ENCODE measurements at regions not wholly inside any gene's neighbourhood (a gene's known extent, or its start where the extent isn't known, plus 50 kb on each side); places are given as distances from the start of the nearest gene placed in this dataset.
"Not testable (repeated sequence)": the region's sequence is repeated elsewhere in the genome, so short reads cannot be mapped to it uniquely, and the experiment has no call there.

- H2BK12ac ChIP-seq (ENCODE audit: low read length); H3K27ac ChIP-seq (ENCODE audit: low read depth, low read length); H3K18ac ChIP-seq (ENCODE audit: low read length); H3K14ac ChIP-seq (ENCODE audit: low read length); H4K12ac ChIP-seq (ENCODE audit: low read depth, low read length); H4K8ac ChIP-seq (ENCODE audit: low read depth, low read length); H3K4me3 ChIP-seq (ENCODE audit: low read depth, low read length); H3K36me3 ChIP-seq (ENCODE audit: control insufficient read depth in 1 of 2, insufficient read depth in 2 of 2, low read length in 2 of 2); H3K4me2 ChIP-seq (ENCODE audit: low read length); H3K79me1 ChIP-seq (ENCODE audit: low read length); H3K4ac ChIP-seq (ENCODE audit: low read depth, low read length); H2BK120ac ChIP-seq (ENCODE audit: insufficient read depth, low read length, poor library complexity); H3K4me1 ChIP-seq (ENCODE audit: control insufficient read depth in 1 of 2, insufficient read depth in 2 of 2, low read length in 2 of 2); H2AFZ ChIP-seq (ENCODE audit: insufficient read depth, low read length, poor library complexity); H2BK5ac ChIP-seq (ENCODE audit: low read depth, low read length, poor library complexity); DNase-seq; H4K91ac ChIP-seq (ENCODE audit: low read depth, low read length); H3K27me3 ChIP-seq (ENCODE audit: insufficient read depth, low read length); H3K9me3 ChIP-seq (ENCODE audit: insufficient read depth, low read depth, low read length); H3K9ac ChIP-seq (ENCODE audit: low read length); H3K79me2 ChIP-seq (ENCODE audit: control insufficient read depth, insufficient read depth, low read length, poor library complexity); H3K23ac ChIP-seq (ENCODE audit: low read length); H2AK5ac ChIP-seq (ENCODE audit: low read length): not testable (repeated sequence)
- WGBS (ENCODE audit: extremely low coverage, insufficient coverage, insufficient read length): no CpG with 5 or more reads among the region's 7 CpGs
Measured at GRCh38 chr4:130033657-130034056, 937.7 kb downstream of the C4orf33 start.

DNA sequence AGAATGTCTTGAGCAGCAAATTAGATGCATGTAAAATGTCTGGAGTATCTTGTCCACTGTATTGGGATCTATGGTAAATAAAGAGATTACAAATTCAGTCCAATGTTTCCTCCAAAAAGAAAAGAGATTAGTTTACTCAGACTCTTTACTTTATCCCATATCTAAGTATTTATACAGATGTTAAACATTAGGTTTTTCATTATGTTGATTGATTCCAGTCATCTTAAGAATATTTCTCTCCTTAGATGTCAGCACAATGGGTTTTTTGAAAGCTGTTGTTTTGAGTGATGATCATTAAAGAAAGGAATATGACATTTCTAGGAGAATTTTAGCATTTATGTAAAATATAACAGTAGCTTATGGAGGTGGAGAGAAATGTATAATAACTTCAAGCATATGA, 938.9 kb downstream of the C4orf33 start:
- Histone ChIP-seq H2AK5ac (ENCODE audit: low read length) (no peak overlapping the region), H2AFZ (ENCODE audit: insufficient read depth, low read length, poor library complexity) (no peak overlapping the region), H2BK120ac (ENCODE audit: insufficient read depth, low read length, poor library complexity) (no peak overlapping the region), H3K27ac (ENCODE audit: low read depth, low read length) (no peak overlapping the region), H3K4ac (ENCODE audit: low read depth, low read length) (no peak overlapping the region), H4K91ac (ENCODE audit: low read depth, low read length) (no peak overlapping the region), H4K8ac (ENCODE audit: low read depth, low read length) (no peak overlapping the region), H3K9ac (ENCODE audit: low read length) (no peak overlapping the region), H3K79me1 (ENCODE audit: low read length) (no peaks in the 10 kb centered on the region), H3K4me3 (ENCODE audit: low read depth, low read length) (no peak overlapping the region), H2BK12ac (ENCODE audit: low read length) (no peak overlapping the region), H3K4me1 (ENCODE audit: control insufficient read depth in 1 of 2, insufficient read depth in 2 of 2, low read length in 2 of 2) (no peaks in the 10 kb centered on the region), H3K9me3 (ENCODE audit: insufficient read depth, low read depth, low read length) (no peaks in the 10 kb centered on the region), H4K12ac (ENCODE audit: low read depth, low read length) (no peak overlapping the region), H3K18ac (ENCODE audit: low read length) (no peak overlapping the region), H3K14ac (ENCODE audit: low read length) (no peak overlapping the region), H2BK5ac (ENCODE audit: low read depth, low read length, poor library complexity) (no peak overlapping the region), H3K36me3 (ENCODE audit: control insufficient read depth in 1 of 2, insufficient read depth in 2 of 2, low read length in 2 of 2) (no peaks in the 10 kb centered on the region), H3K27me3 (ENCODE audit: insufficient read depth, low read length) (no peaks in the 10 kb centered on the region), H3K23ac (ENCODE audit: low read length) (no peak overlapping the region), H3K79me2 (ENCODE audit: control insufficient read depth, insufficient read depth, low read length, poor library complexity) (no peaks in the 10 kb centered on the region), H3K4me2 (ENCODE audit: low read length) (no peak overlapping the region)
- DNase-seq: no peak

GRCh38 chr4:130035391-130035790, 939.4 kb downstream of the C4orf33 start:
- Histone ChIP-seq H3K4me3 (ENCODE audit: low read depth, low read length) (no peak overlapping the region), H3K9me3 (ENCODE audit: insufficient read depth, low read depth, low read length) (no peaks in the 10 kb centered on the region), H3K4me1 (ENCODE audit: control insufficient read depth in 1 of 2, insufficient read depth in 2 of 2, low read length in 2 of 2) (no peaks in the 10 kb centered on the region), H2AK5ac (ENCODE audit: low read length) (no peak overlapping the region), H2BK5ac (ENCODE audit: low read depth, low read length, poor library complexity) (no peak overlapping the region), H4K8ac (ENCODE audit: low read depth, low read length) (no peak overlapping the region), H3K23ac (ENCODE audit: low read length) (no peak overlapping the region), H2BK120ac (ENCODE audit: insufficient read depth, low read length, poor library complexity) (no peak overlapping the region), H3K4ac (ENCODE audit: low read depth, low read length) (no peak overlapping the region), H3K18ac (ENCODE audit: low read length) (no peak overlapping the region), H2AFZ (ENCODE audit: insufficient read depth, low read length, poor library complexity) (no peak overlapping the region), H3K79me1 (ENCODE audit: low read length) (no peaks in the 10 kb centered on the region), H3K27me3 (ENCODE audit: insufficient read depth, low read length) (no peaks in the 10 kb centered on the region), H3K79me2 (ENCODE audit: control insufficient read depth, insufficient read depth, low read length, poor library complexity) (no peaks in the 10 kb centered on the region), H3K36me3 (ENCODE audit: control insufficient read depth in 1 of 2, insufficient read depth in 2 of 2, low read length in 2 of 2) (no peaks in the 10 kb centered on the region), H3K27ac (ENCODE audit: low read depth, low read length) (no peak overlapping the region), H3K14ac (ENCODE audit: low read length) (no peak overlapping the region), H4K91ac (ENCODE audit: low read depth, low read length) (no peak overlapping the region), H2BK12ac (ENCODE audit: low read length) (no peak overlapping the region), H3K4me2 (ENCODE audit: low read length) (no peak overlapping the region), H4K12ac (ENCODE audit: low read depth, low read length) (no peak overlapping the region), H3K9ac (ENCODE audit: low read length) (no peak overlapping the region)
- no peak for DNase-seq
- WGBS (ENCODE audit: extremely low coverage, insufficient coverage, insufficient read length): no CpG with 5 or more reads among the region's 1 CpG

DNA sequence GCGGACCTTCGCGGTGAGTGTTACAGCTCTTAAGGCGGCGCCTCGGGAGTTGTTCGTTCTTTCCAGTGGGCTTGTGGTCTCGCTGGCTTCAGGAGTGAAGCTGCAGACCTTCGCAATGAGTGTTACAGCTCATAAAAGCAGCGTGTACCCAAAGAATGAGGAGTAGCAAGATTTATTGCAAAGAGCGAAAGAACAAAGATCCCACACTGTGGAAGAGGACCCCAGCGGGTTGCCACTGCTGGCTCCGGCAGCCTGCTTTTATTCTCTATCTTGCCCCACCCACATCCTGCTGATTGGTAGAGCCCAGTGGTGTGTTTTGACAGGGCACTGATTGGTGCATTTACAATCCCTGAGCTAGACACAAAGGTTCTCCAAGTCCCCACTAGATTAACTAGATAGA, 941.9 kb downstream of the C4orf33 start:
- not testable (repeated sequence) for H3K18ac ChIP-seq (ENCODE audit: low read length); H3K79me1 ChIP-seq (ENCODE audit: low read length); H4K91ac ChIP-seq (ENCODE audit: low read depth, low read length); H3K23ac ChIP-seq (ENCODE audit: low read length); H3K9me3 ChIP-seq (ENCODE audit: insufficient read depth, low read depth, low read length); H3K4ac ChIP-seq (ENCODE audit: low read depth, low read length); H3K27ac ChIP-seq (ENCODE audit: low read depth, low read length); H3K4me3 ChIP-seq (ENCODE audit: low read depth, low read length); H2BK120ac ChIP-seq (ENCODE audit: insufficient read depth, low read length, poor library complexity); H3K36me3 ChIP-seq (ENCODE audit: control insufficient read depth in 1 of 2, insufficient read depth in 2 of 2, low read length in 2 of 2); H3K4me2 ChIP-seq (ENCODE audit: low read length); H3K9ac ChIP-seq (ENCODE audit: low read length); H4K12ac ChIP-seq (ENCODE audit: low read depth, low read length); H4K8ac ChIP-seq (ENCODE audit: low read depth, low read length); DNase-seq; H3K27me3 ChIP-seq (ENCODE audit: insufficient read depth, low read length); H3K14ac ChIP-seq (ENCODE audit: low read length); H3K4me1 ChIP-seq (ENCODE audit: control insufficient read depth in 1 of 2, insufficient read depth in 2 of 2, low read length in 2 of 2); H3K79me2 ChIP-seq (ENCODE audit: control insufficient read depth, insufficient read depth, low read length, poor library complexity); H2AK5ac ChIP-seq (ENCODE audit: low read length); H2BK5ac ChIP-seq (ENCODE audit: low read depth, low read length, poor library complexity); H2AFZ ChIP-seq (ENCODE audit: insufficient read depth, low read length, poor library complexity); H2BK12ac ChIP-seq (ENCODE audit: low read length)
- no CpG with 5 or more reads among the region's 13 CpGs for WGBS (ENCODE audit: extremely low coverage, insufficient coverage, insufficient read length)

GRCh38 chr4:130038540-130038939, 942.6 kb downstream of the C4orf33 start:
- H3K4me1 ChIP-seq (ENCODE audit: control insufficient read depth in 1 of 2, insufficient read depth in 2 of 2, low read length in 2 of 2); H3K36me3 ChIP-seq (ENCODE audit: control insufficient read depth in 1 of 2, insufficient read depth in 2 of 2, low read length in 2 of 2); H2BK5ac ChIP-seq (ENCODE audit: low read depth, low read length, poor library complexity); H3K4ac ChIP-seq (ENCODE audit: low read depth, low read length); H2AK5ac ChIP-seq (ENCODE audit: low read length); H3K9ac ChIP-seq (ENCODE audit: low read length); H3K4me3 ChIP-seq (ENCODE audit: low read depth, low read length); H3K27ac ChIP-seq (ENCODE audit: low read depth, low read length); H4K91ac ChIP-seq (ENCODE audit: low read depth, low read length); H3K23ac ChIP-seq (ENCODE audit: low read length); H3K79me2 ChIP-seq (ENCODE audit: control insufficient read depth, insufficient read depth, low read length, poor library complexity); H3K18ac ChIP-seq (ENCODE audit: low read length); H3K4me2 ChIP-seq (ENCODE audit: low read length); H2AFZ ChIP-seq (ENCODE audit: insufficient read depth, low read length, poor library complexity); H3K9me3 ChIP-seq (ENCODE audit: insufficient read depth, low read depth, low read length); DNase-seq; H2BK120ac ChIP-seq (ENCODE audit: insufficient read depth, low read length, poor library complexity); H3K14ac ChIP-seq (ENCODE audit: low read length); H4K12ac ChIP-seq (ENCODE audit: low read depth, low read length); H3K27me3 ChIP-seq (ENCODE audit: insufficient read depth, low read length); H2BK12ac ChIP-seq (ENCODE audit: low read length); H4K8ac ChIP-seq (ENCODE audit: low read depth, low read length); H3K79me1 ChIP-seq (ENCODE audit: low read length): not testable (repeated sequence)
- no CpG with 5 or more reads among the region's 32 CpGs for WGBS (ENCODE audit: extremely low coverage, insufficient coverage, insufficient read length)
